GM21717 (cell line): ENCODE measurements at regions not wholly inside any gene's neighbourhood (a gene's known extent, or its start where the extent isn't known, plus 50 kb on each side); places are given as distances from the start of the nearest gene placed in this dataset.
"Not testable (repeated sequence)": the region's sequence is repeated elsewhere in the genome, so short reads cannot be mapped to it uniquely, and the experiment has no call there.

Experiments used
- ATAC-seq: cut with Tn5 transposase; IDR thresholded peaks from one replicate; pipeline ENCODE4 v1.9.1; 2021; ENCODE audit warnings: mild to moderate bottlenecking, moderate library complexity; ENCODE audit not compliant: unreplicated experiment

DNA sequence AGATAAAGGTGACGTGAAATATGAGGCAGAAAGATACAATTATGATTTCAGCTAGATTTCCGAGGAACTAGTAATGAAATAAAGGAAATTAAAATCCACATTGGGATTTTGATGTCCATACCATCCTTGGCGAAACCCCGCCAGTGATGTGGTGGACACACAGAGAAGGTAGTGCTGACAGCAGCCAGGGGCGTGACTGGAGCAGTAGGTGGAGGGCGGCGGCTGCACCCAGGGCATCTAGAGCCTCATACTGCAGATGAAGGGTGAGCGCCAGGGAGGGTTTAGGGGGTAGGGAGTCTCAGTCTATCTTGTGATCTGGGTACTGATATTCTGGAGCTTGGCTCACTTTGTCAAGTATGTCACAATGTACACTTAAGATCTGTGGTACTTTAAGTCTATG is 855.5 kb upstream of the POM121L12 start:
- ATAC-seq: no peak

DNA sequence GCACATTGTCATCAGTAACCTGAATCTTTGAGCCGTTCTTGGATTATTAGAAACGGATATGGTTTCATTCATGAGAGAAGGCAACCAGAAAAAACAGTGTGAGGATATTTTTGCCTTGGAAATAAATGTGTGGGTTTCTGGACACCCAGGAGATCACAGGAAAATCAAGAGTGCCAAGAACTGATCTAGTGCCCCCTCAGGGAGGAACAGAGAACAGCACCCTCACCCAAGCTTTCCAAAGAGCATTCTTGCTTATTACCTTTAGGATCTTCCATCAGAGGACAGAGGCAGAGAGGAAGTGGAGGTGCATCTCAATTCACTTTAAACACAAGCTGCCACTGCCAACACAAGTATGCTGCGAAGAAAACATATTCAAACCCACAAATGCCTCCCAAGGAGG is 851.5 kb upstream of the COBL start:
- no peak for ATAC-seq

DNA sequence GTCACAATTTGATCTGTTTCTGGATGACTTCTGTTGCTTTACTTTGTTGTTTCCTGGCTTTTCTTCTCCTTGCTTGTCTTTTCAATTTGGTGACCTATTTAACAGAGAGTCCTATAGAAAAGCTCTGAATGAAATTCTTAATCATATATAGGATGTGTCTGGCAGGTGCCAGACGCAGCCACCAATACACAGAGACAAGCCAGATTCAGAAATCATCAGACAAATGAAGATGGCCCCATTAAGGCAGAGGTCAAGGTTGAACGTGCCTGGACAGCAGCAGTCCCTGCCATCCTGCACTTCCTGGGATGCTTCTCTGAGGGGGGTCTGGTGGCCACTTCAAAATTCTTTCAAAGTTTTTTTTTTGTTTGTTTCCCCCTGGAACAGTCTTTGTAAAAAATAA is 846.7 kb upstream of the COBL start:
- ATAC-seq: no peak

DNA sequence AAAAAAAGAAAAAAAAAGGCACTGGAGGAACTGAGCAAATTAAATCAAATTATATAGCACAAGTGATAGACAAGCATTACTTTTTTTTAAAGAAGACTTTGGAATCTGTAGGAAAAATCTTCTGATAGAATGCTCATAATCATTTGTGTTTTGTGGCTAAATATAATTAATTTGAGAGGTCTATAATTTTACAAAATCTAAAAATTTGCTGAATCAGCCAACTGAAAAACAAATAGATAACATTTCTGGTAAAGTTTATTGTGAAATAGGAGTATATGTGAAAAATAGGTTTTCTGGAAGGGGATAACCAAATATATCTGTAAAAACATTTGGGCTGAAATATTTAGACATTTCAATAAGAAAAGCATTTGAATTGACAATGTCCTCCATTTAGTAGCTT is 844.9 kb upstream of the COBL start:
- no peak for ATAC-seq

DNA sequence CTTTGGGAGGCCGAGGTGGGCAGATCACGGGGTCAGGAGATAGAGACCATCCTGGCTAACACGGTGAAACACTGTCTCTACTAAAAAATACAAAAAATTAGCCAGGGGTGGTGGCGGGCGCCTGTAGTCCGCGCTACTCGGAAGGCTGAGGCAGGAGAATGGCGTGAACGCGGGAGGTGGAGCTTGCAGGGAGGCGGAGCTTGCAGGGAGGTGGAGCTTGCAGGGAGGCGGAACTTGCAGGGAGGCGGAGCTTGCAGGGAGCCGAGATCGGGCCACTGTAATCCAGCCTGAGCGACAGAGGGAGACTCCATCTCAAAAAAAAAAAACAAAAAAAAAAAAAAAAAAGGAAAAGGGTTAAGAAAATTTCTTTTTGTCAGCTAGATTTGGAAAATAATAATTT is 842.8 kb upstream of the COBL start:
- ATAC-seq: not testable (repeated sequence)

DNA sequence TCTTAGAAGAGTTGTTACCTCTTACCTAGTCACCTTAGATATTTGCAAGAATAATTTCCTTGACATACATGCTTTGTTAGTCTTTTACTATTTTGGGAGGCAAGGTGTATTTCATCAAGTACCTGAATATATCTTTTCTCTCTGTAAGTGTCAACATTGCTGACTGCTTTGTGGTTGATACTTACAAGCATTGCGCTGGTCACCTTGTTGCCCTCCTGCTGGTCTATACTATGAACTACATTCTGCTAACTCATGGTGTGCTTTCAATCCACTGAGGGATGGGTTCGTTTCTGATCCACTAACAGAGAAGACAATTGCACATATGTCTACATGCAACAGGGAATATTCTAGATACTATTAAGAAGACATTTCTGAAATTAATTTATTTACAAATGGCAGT is 837.8 kb upstream of the COBL start:
- ATAC-seq: no peak

DNA sequence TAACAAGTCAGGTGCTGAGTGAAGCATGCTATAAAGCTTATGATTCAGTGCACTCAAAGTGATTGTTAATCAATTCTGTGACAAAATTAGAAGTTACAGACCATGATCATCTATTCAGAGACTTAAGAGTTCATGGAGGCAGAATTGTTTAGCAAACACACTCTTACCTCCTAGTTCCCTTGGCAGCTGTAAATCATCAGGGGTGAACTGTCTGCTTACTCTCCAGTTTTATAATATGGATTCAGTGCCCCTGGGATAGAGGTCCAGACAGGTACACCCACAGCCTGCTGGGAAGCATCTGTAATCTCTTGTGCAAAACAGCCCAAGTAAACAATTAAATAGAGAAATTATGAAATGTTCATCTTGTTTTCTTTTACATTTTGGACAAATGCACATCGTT is 835.0 kb upstream of the COBL start:
- no peak for ATAC-seq

DNA sequence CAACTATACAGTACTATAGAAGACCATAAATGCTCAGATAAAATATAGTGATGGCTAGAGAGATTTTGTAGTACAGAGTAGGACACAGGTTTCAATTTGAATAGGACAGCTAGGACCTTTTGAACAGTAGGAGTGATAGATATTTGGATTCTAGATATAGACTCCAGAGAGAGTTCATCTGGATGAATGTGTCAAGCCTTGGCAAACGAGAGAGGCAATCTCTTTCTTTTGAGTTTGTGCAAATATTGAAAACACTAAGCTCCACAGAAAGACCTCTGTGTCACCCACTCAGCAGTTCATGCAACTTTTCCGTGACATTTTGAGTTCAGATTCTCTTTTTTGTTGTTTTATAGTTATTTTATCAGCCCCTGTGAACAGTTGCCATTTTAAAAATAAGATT is 834.3 kb upstream of the COBL start:
- ATAC-seq: no peak

DNA sequence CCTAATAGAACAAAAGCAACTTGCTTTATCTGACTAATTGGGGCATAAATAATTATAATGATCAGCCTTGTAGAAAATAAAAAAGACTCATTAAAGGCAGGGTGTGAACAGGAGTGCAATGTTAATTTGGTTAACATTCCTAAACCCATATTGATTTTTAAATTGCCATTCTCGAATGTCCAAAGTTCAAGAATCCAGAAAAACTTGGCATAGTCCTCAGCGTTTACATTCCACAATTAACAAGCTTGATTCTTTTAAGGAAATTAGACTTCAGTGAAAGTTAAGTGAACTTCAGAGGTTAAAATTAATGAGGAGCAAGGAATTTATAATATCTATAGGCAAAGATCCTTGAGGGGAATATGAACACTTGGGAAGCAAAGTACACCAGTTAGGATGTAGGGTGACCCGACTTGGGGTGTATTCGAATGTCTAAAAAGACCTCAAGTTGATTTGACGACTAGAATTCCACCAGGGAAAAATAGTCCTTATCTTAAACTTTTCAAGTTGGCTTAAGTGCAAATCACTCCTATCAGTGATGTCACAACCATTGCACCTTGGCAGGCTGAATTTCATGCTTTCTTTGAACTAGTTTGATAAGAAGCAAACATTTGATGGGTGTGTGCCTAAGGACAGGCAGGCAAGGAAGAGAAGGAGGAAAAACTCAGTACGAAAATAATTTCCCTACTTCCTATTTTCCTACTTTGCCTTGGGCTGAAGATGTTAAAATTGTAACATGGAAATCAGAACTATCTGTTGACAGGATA is 830.4 kb upstream of the COBL start:
- no peak for ATAC-seq

DNA sequence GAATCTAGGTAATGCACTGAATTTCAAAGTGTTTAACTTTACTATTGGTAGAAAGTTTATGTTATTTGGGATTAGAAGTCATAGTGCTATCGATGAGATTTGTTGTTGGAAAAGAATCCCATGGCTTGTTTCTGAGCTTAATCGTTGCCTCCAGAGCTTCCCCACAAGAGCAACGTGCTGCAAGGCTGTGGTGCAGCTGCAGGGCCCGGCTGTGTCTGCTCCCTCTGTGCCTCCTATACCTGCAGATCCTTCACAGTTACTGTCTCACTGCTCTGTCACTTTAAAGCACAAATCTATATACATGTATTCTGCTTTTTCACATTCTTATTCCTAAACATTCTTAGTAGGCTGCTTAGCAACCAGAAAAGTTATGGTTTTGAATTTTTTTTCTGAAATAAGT is 826.6 kb upstream of the COBL start:
- no peak for ATAC-seq

DNA sequence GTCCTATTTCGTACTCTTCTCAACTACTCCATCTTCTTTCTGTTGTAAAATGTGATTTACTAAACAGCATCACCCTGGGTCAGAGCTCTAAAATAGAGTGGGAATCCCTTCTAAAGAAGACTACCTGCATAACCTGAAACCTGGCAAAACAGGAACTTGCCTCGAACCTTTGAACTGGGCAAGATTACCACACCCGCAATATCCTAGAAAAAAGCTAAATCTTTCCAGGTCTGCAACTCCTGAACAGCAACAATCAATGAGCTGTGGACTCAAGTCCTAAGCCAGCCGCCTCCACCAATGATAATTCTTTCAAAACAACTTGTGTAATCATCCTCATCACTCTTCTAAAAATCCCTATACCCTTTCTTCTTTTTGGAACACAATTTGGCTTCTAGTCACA is 824.2 kb upstream of the COBL start:
- ATAC-seq: no peak

DNA sequence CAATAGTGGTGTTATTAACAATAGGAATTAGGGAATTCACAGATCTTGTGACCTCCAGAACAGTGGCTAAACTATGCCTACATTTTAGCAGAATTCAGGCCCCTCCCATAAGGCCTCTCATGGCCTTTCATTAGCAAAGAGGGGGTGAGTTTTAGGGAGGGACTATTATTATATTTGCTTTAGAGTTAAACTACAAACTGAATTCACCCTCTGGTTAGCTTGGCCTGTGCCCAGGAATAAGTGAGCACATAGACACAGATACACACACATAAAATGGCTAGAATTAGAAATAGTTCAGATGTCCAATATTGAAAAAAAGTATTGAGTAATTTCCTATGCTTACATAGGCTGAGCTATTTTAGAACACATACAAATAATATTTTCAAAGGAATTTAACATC is 818.8 kb upstream of the COBL start:
- ATAC-seq: no peak

DNA sequence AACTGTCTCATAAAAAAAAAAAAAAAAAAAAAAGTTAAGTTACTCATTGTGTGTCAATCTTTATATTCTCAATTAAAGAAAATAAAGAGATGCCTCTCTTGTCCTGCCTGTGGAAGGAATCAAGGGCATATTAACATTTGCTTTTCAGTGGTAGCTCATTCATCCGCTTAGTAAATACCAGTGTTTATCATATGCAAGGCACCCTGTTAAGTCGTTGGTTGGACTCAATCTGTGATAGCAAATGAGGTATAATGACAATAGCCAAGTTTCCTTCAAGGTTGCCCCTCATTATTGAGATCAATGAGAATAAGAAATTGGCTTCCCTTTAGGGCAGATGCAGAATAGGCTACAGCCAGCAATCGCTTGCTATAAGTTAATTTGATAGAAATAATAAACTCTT is 812.7 kb upstream of the COBL start:
- no peak for ATAC-seq

DNA sequence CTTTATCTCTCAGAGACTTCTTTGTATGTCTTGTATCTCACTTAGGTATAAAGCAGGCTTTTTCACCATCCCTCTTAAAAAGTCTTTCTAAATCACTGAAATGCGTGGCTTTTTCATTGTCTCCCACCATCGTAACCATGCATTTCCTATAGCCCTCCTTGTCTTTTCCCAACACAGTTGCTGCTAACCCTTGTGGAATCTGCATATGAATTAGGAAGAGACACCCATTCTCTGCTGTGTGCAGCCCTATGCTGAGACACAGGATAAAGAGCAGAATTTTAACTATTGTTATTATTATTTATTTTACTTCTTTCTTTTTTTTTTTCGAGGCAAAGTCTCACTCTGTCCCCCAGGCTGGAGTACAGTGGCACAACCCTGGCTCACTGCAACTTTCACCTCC is 804.3 kb upstream of the COBL start:
- no peak for ATAC-seq

DNA sequence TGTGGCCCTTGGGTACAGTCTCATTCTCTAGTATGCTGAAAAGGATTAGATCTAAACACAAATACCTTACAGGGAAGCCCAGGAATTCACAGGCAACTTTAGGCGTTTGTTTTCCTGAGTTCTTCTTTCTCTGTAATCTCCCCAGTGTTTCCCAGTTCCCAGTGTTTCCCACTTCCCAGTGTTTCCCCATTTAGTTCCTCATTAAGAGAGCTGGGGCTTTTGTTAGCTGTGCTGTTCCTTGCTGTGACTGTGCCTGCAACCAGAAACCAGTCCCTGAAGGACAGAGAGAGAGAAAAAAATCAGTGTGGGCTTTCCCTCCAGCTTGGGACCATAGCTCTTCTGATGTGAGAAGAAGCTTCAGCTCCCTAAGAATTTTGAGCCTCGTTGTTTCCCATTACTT is 802.9 kb upstream of the COBL start:
- ATAC-seq: no peak

DNA sequence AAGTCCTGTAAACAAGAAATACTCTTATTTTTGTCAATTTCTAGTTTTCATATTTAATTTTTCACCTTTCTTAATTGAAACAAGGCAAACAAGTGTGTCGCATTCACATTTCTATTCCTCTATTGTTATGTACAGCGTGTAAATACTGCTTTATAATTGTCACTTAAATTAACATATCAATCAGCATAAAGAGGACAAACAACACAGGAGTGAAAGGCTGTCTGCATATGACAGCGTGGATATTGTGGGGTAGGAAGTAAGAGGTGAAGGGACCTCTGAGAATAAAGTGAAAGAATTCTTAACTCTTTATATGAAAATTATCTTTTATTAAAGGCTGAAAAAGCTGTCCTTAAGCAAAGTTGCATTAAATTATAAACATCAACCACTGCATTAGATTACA is 797.9 kb upstream of the COBL start:
- ATAC-seq: no peak

DNA sequence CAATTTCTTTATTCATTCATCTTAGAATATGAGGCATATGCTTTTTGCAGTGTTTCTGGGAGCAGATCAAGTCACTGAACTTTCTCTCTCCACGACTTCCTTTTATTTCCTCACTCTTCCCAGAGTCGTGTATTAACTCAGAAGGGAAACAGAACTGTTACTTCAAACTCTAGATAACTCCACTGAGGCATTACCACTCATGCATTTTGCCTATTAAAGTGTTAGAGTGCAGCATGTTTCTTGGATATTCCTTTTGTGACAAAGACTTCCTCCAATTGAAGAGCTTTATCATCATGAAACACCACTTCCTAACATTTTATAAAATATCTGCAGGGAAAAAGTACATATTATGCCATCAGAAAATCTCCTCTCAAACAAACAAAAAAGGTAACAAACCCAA is 797.4 kb upstream of the COBL start:
- ATAC-seq: no peak

DNA sequence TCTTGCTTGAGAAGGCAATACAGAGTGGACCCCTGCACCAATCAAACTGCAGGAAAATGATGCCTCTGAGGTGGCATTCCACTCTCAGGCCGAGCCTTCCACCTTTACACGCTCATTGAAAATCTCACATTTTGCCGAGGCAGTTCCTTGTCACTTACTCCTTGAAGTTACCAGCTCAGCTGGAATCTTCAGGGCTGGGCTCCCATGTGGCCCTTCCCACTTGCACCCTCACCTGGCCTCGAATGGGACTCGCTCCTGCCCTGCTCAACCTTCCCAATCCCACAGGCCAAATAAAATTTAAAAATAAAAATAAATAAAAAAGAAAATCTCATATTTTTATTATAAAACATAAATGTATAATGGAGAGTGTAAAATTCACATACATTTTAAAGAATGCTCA is 790.7 kb upstream of the COBL start:
- ATAC-seq: no peak

DNA sequence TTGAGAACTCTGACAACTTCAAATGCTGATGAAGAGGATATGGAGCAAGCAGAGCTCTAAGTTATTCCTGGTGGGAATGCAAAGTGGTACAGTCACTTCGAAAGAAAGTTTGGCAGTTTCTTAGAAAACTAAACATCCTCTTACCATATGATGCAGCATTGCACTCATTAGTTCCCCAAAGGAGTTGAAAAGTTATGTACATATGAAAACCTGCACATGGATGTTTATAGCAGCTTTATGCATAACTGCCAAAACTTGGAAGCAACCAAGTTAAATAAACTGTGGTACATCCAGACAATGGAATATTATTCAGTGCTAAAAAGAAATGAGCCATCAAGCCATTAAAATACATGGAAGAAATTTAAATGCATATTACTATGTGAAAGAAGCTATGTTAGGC is 779.3 kb upstream of the COBL start:
- no peak for ATAC-seq

DNA sequence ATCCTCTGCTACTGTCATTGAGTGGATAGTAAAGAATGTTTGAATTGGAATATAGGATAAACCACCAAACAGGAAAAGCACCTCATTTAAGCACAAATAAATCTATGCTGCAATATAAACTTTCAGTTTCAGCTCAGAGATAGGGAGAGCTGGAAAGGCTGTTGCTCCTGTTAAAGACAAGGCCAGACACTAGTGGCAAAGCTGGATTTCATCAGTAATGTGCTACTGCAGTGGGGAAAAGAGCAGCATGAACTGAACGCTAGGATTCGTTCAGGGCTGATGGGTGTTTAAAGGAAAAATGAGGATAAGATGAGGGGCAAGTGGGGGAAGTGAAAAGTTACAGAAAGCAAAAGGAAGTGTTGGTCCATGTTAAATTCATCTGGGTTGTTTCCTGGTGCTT is 775.4 kb upstream of the COBL start:
- no peak for ATAC-seq

DNA sequence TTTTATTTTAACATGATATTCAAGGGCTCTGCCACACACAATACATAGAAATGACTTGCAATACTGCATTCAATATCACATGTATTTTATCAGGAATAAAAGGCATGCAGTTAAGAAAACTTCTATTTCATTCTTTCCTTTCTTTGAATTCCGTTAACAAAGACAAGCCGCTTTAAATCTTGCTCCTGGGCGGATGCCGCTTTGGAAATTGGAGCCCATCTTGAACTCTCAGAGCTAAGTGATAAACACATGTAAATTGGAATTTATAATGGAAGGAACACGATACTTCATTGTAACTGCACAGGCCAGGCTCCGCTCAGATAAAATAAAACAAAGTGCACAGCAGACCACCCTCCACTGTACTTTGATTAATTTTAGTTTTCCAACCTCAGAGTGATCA is 774.5 kb upstream of the COBL start:
- ATAC-seq: no peak

DNA sequence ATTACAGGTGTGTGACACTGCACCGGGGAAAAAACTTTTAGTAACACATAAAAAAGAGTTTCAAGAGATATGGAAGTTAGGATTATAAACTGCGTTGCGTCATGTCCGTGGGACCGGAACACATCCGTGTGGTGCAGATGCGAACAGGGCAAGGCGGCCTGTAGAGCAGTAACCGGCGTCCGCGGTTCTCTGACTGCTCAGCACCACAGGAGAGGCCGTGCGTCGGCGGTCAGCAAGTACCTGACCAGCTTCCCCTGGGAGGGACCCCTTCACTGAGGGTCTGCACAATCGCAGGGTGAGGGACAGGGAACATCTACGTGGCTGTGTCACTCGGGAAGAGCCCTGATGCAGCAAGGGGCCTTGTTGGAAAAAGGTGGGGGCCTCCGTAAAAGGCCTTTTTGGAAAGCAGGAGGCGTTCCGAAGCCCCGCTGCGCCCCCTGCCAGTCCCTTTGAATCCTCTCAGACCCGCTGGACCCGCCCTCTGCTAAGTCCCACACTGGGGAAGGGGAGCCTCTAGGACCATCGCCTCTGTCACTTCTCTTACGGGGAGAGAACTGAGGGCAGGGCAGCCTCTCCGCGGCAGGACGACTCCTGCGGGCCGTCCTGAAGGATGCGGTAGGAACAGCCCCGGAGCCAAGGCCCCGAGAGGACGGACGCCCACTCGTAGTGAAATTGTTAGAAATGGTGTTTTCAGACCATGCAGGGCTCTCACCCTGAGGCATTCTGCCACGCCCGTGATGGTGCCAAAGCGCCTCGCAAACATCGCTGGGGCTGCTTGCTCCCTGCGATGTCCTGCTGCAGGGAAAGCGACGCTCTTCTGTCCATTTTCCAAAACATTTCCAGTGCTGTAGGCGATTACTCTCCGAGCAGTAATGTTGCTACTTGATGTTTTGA is 771.6 kb upstream of the COBL start:
- no peak for ATAC-seq
